NCI-H146 (cell line): ENCODE measurements at regions not wholly inside any gene's neighbourhood (a gene's known extent, or its start where the extent isn't known, plus 50 kb on each side); places are given as distances from the start of the nearest gene placed in this dataset.
"Not testable (repeated sequence)": the region's sequence is repeated elsewhere in the genome, so short reads cannot be mapped to it uniquely, and the experiment has no call there.

Source experiments
- DNase-seq: peaks from one replicate; lab custom pipeline; 2025; lab: John Stamatoyannopoulos, UW

- not testable (repeated sequence) for DNase-seq
Observed at GRCh38 chr2:87431051-87431450, 316.8 kb upstream of the PLGLB2 start.

GRCh38 chr2:87432711-87433453 is 315.0 kb upstream of the PLGLB2 start:
- not testable (repeated sequence) for DNase-seq

GRCh38 chr2:87436007-87436406 is 311.9 kb upstream of the PLGLB2 start:
- not testable (repeated sequence) for DNase-seq

GRCh38 chr2:87437701-87438260 is 310.1 kb upstream of the PLGLB2 start:
- DNase-seq = not testable (repeated sequence)

GRCh38 chr2:87438780-87439454 is 309.0 kb upstream of the PLGLB2 start:
- not testable (repeated sequence) for DNase-seq

GRCh38 chr2:87439617-87440204 is 308.2 kb upstream of the PLGLB2 start:
- DNase-seq = not testable (repeated sequence)

GRCh38 chr2:87440650-87441049 is 307.2 kb upstream of the PLGLB2 start:
- DNase-seq = not testable (repeated sequence)

- DNase-seq = not testable (repeated sequence)
Observed at GRCh38 chr2:87441375-87441774, 306.5 kb upstream of the PLGLB2 start.

GRCh38 chr2:87442983-87443577 is 304.8 kb upstream of the PLGLB2 start:
- DNase-seq = not testable (repeated sequence)

- not testable (repeated sequence) for DNase-seq
Observed at GRCh38 chr2:87444951-87445350, 302.9 kb upstream of the PLGLB2 start.

GRCh38 chr2:87445613-87446312 is 302.1 kb upstream of the PLGLB2 start:
- not testable (repeated sequence) for DNase-seq

GRCh38 chr2:87446313-87446696 is 301.6 kb upstream of the PLGLB2 start:
- not testable (repeated sequence) for DNase-seq

- not testable (repeated sequence) for DNase-seq
Observed at GRCh38 chr2:87449462-87449980, 298.4 kb upstream of the PLGLB2 start.

GRCh38 chr2:87452193-87452592 is 295.7 kb upstream of the PLGLB2 start:
- not testable (repeated sequence) for DNase-seq

GRCh38 chr2:87452861-87453260 is 295.0 kb upstream of the PLGLB2 start:
- not testable (repeated sequence) for DNase-seq

GRCh38 chr2:87453965-87454364 is 293.9 kb upstream of the PLGLB2 start:
- not testable (repeated sequence) for DNase-seq

GRCh38 chr2:87454421-87454820 is 293.5 kb upstream of the PLGLB2 start:
- not testable (repeated sequence) for DNase-seq

GRCh38 chr2:87455209-87455853 is 292.6 kb upstream of the PLGLB2 start:
- DNase-seq = not testable (repeated sequence)

- DNase-seq = not testable (repeated sequence)
Observed at GRCh38 chr2:87455854-87456249, 292.0 kb upstream of the PLGLB2 start.

- DNase-seq = not testable (repeated sequence)
Observed at GRCh38 chr2:87456477-87457128, 291.3 kb upstream of the PLGLB2 start.
